C4-2B (cell line): ENCODE measurements at regions not wholly inside any gene's neighbourhood (a gene's known extent, or its start where the extent isn't known, plus 50 kb on each side); places are given as distances from the start of the nearest gene placed in this dataset.

Source experiments
- H3K27ac ChIP-seq: fragments of 450-650 bp; 2 replicates; pipeline ENCODE4 v1.5.1; 2017
- ZFX ChIP-seq: fragments of 450-650 bp; IDR thresholded peaks from 2 replicates; pipeline ENCODE4 v1.6.1; 2017
- TF ChIP-seq, protein P1 (sequence below): fragments of 450-650 bp; conservative IDR thresholded peaks from 2 replicates; pipeline ENCODE4 v1.5.1; 2017; ENCODE audit warnings: mild to moderate bottlenecking

- TF ChIP-seq ZFX, result no peak
- TF ChIP-seq, protein P1, sequence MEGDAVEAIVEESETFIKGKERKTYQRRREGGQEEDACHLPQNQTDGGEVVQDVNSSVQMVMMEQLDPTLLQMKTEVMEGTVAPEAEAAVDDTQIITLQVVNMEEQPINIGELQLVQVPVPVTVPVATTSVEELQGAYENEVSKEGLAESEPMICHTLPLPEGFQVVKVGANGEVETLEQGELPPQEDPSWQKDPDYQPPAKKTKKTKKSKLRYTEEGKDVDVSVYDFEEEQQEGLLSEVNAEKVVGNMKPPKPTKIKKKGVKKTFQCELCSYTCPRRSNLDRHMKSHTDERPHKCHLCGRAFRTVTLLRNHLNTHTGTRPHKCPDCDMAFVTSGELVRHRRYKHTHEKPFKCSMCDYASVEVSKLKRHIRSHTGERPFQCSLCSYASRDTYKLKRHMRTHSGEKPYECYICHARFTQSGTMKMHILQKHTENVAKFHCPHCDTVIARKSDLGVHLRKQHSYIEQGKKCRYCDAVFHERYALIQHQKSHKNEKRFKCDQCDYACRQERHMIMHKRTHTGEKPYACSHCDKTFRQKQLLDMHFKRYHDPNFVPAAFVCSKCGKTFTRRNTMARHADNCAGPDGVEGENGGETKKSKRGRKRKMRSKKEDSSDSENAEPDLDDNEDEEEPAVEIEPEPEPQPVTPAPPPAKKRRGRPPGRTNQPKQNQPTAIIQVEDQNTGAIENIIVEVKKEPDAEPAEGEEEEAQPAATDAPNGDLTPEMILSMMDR, result no peak
- no peak overlapping the region for H3K27ac ChIP-seq
Measured at GRCh38 chr1:81151206-81151605, 649.5 kb upstream of the ADGRL2 start.

DNA sequence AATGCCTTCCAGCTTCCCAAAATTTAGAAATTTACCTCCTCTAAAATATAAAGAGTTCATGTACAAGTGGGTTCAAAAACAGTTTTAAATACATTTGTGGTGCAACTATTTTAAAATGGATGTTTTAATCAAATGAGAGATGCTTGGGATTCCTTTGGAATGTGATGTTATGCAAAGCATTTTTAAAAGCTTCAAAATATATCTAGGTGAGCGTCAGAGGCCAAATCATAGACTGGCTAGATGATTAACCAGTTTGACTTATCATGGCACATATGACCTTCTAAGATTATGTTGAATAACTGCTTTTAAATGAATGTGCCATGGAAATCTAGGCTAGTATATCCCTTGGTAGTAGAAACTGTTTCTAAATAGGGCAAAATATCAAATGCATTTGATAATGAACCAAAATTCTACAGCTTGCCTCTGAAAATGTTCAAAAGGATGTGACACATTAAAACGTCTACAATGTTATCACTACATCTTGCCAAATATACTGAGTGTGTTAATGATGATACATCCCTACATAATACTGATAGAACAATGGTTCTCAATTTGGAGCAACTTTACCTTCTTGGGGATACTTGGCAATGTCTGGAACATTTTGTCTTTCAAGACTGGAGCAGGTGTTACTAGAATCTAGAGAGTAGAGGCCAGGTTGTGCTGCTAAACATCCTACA lies 650.9 kb upstream of the ADGRL2 start:
- TF ChIP-seq, protein P1, result no peak
- TF ChIP-seq ZFX, result no peak
- no peak overlapping the region for H3K27ac ChIP-seq

GRCh38 chr1:81144240-81144825 lies 656.4 kb upstream of the ADGRL2 start:
- H3K27ac ChIP-seq, result no peak overlapping the region
- no peak for TF ChIP-seq ZFX
- TF ChIP-seq, protein P1, result no peak

DNA sequence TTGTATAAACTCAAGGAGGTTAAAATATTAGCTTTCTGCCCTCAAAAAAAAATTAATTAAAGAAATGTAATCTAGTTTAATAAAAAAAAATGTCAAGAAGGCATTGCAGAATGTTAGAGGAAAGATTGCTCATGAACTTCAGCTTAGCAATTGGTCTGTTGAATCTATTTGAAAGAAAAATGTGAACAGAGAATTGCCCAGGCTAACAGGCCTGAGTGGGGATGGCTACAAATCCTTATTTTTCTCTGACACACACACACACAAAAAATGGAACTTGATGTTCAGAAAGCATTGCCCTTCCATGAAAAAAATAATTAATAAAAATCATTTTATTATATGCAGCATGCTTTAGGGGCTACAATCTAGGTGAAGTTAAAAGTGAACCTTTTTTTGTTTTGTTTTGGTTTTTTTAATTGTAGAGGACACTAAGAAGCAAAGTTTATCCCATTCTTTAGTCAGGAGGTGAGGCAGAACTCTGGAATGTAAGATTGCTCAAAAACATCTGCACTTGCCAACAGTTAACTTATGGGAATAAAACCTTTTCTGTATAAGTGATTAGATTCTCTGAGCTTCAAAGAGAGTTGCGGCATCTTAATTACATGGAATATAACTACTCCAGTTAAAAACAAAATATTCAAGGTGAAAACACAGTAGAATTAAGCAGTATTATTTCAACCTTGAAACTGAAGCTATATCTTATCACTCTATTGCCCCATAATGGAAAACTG lies 658.5 kb upstream of the ADGRL2 start:
- no peak for TF ChIP-seq ZFX
- TF ChIP-seq, protein P1, result no peak
- H3K27ac ChIP-seq, result no peak overlapping the region

DNA sequence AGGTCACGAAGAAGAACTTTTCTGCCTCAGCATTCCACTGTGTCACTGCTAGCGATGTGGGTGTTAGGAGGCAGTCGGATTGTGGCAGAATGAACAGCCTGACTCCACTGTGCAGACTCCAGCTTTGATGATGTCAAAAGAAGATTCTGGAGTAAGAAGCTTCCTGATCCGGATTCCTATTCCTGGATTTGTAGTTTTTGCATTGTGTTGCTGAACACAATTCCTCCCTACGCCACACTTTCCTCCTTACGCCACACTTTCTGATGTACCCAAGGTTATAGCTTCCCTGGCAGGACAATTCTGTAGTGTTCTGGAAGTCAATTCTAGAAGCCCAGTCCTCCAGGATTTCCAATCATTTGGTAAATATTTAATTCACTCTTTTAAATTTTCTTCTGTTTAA lies 665.2 kb upstream of the ADGRL2 start:
- TF ChIP-seq, protein P1, result no peak
- TF ChIP-seq ZFX, result no peak

DNA sequence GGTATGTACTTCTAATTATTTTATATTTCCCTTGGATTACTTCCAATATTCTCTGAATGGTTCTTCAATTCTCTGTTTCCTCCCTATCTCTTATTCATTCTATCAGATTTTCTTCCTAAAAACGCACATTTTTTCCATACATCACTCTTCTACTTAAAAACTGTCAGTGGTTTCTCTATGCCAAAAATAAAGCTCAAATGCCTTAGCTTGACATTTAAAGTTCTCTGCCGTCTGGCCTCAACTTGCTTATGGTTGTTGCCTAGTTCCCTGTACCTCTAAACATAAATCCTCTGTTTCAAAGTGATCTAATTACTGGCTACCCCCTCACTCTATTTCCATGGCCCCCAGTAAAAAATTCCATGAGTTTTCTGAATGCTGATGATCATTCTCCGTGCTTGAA lies 671.0 kb upstream of the ADGRL2 start:
- TF ChIP-seq, protein P1, result no peak
- TF ChIP-seq ZFX, result no peak
- no peak overlapping the region for H3K27ac ChIP-seq

More for the DNA sequence above, 665.2 kb upstream of the ADGRL2 start:
- H3K27ac ChIP-seq, result no peak overlapping the region

DNA sequence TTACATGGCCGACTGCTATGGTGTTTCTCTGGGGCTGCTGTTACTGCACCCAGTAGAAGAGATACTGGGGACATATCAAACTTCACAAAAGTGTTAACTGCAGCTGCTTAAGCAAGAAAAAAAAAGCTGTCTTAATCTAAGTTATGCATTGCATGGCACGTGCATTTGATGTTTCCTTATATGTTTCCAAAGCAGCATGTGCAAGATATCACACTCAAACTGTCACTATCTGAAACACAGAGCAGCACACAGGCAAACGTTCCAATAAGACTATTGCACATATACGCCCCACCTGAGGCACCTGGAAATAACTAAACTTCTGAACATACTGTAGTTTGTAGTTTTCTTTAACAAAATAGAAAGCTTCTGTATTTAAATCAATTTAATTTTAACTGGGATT lies 671.4 kb upstream of the ADGRL2 start:
- TF ChIP-seq, protein P1, result no peak
- TF ChIP-seq ZFX, result no peak
- H3K27ac ChIP-seq, result no peak overlapping the region
